ENCODE measurements at regions not wholly inside any gene's neighbourhood (a gene's known extent, or its start where the extent isn't known, plus 50 kb on each side); places are given as distances from the start of the nearest gene placed in this dataset.
"Not testable (repeated sequence)": the region's sequence is repeated elsewhere in the genome, so short reads cannot be mapped to it uniquely, and the experiment has no call there.

DNA sequence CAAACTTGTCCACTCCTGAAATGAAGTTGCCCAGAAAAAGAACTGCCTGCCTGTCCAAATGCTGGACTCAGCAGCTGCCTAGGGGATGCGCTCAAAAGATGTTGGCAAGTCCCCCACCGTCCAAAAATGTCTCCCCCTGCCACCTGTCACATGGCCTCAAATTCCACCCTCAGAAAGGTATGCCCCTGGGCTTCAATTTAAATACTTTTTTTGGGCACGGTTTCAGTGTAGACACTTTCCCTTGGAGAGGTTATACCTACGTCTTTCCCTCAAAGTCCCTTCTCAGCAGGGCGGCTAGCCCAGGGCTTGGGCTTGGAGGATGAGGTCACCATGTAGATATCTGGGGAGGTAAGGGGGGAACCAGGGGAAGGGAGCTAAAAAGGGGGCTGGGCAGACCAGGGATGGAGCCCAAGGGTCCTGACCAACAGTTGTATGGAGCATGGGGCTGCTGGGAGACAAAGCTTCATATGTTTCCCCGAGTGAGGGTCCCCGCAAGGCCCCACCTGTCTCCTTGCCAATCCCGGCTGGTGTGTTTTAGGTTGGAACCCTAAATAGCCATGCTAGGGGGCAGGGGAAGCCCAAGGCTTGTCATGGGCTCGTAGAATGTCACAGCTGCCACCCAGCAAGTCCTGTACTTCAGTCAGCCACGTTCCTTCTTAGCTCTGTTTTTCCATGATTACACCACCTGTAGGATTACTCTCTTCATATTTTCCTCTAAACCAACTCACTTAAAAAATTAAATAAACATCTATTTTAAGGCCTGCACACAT is 131.2 kb upstream of the TBX3 start:
- DNase-seq = no peak

DNA sequence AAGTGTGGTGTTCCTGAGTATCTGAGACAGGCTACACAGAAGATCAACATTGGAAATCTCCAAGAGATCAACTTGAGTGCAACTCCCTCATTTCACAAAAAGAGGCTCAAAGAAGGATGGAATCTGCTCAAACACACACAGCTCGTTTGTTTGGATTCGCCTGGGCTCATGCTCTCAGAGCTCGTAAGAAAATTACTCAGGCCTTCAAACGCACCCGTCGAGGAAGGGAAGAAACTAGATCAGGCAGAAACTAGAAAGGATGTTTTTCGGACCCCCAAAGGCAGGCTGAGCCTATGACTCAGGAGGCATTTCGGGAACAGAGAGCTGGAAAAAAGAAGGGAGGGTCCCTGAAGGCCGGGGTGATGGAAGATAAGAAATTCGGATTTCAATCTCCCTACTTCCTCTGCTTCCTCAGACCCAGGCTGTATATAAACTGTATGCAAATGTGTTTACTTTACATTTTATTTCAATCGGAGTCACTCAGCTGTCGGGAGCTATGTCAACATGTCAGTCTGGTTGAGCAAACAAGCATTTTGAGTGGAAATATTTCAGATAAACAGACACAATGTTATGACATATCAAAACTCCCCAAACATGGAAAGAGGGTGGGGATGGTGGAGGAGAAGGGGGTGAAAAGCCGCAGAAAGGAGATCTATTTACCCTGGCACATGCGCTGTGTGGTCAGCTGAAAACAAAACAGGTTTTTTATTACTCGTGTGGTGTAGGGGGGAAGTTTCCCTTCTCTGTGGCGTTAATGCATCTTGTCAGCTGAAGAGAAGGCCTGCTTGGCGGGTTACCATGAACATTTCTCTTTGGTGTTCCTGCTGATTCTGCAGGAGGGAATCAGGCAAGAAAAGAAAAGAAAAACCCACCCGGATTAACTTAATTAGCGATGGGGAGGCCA is 129.1 kb upstream of the TBX3 start:
- DNase-seq = no peak

DNA sequence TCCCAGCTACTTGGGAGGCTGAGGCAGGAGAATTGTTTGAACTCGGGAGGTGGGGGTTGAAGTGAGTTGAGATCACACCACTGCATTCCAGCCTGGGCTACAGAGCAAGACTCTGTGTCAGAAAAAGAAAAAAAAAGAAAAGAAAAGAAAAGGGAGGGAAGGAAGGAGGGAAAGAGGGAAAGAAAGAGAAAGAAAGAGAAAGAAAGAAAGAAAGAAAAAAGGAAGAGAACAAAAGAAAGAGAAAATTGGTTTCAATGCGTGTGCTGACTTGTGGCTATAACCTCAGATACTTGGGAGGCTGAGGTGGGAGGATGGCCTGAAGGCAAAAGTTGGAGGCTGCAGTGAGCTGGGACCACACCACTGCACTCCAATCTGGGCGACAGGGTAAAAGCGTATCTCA is 128.4 kb upstream of the TBX3 start:
- no peak for DNase-seq

DNA sequence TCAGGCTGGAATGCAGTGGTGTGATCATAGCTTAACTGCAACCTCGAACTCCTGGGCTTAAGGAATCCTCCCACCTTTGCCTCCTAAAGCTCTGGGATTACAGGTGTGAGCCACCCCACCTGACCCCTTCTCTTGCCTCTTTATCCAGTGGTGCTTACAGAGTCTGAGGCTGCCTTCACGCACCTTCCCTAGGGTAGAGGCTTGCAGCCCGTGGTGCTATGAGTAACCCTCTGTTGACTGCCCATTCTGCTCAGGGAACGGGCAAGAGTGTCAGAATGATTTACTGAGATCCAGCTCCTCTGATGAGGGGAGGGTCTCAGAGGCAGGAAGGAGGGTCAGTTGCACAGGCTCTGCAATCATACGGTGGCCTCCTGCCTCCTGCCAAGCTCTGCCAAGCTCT is 125.1 kb upstream of the TBX3 start:
- DNase-seq = no peak

DNA sequence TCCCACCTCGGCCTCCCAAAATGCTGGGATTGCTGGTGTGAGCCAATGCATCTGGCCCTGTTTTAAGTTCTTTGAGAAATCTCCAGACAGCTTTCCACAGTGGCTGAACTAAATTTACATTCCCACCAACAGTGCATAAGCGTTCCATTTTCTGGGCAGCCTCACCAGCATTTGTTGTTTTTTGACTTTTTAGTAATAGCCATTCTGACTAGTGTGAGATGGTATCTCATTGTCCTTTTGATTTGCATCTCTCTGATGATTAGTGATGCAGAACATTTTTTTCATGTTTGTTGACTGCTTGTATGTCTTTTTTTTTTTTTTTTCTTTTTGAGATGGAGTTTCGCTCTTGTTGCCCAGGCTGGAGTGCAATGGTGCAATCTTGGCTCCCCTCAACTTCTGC is 117.4 kb upstream of the TBX3 start:
- DNase-seq = not testable (repeated sequence)

DNA sequence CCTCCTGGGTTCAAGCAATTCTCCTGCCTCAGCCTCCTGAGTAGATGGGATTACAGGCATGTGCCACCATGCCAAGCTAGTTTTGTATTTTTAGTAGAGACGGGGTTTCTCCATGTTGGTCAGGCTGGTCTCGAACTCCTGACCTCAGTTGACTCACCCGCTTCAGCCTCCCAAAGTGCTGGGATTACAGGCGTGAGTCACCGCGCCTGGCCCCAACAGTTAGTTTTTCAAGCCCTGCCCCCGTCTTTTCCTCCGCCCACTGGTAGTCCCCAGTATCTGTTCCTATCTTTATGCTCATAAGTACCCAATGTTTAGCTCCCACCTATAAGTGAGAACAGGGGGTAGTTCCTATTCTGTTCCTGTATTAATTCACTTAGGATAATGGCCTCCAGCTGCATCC is 116.6 kb upstream of the TBX3 start:
- not testable (repeated sequence) for DNase-seq

DNA sequence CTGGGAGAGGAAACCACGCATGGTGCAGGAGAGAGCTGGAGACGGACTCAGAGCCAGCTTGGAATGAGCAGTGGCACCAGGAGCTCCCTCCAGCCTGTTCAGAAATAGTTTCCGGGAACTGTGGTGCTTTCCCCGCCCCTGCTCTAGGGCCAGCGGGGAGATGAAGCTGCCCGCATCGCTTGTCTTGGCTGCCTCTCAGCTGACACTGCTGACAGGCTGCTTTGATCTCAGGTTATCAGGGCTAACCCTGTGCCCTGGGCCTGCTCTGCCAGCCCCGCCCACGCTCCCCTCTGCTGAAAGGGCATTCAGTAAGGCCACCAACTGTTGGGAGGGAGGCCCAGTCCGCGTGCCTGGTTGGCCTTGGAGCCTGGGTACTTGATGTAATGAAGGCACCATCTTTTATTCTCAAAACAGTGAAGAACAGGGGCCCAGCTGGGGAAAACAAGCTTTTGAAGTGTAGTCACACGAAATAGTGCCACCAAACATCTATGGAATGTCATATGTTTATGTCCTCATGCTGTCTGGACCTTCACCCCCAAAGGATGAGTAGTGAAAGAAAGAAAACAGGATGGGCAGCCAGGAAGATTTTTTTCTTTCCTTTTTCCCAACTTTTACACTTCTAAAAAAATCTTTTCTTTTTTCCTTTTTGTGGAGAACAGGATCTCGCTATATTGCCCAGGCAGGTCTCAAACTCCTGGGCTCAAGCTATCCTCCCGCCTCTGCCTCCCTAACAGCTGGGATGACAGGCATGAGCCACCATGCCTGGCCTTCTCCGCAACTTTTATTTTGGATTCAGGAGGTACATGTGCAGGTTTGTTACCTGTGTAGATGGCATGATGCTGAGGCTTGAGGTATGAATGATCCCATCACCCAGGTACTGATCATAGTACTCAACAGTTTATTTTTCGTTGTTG is 115.9 kb upstream of the TBX3 start:
- no peak for DNase-seq

DNA sequence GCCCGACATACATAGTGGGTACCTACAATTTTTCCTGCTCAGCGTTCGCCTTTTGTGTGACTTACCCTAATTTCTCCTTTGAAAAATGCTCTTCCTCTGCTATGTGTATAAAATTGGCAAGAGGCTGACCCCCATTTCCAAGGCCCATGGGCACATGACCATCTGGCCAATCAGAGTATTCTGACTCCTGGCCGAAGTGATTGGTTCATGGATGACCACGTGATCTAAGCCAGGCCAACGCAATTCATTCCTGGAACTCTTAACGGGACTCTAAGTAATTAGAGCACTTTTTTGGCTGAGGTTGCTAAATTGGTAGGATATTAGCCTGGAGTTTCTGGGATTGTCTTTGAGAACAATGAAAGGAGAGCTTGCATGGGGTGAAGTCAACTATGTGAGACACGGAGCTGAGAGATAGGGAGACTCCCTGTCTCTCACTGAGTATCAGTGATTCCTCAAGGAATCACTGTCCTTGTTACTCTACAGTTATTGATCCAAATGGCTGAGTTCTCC is 110.1 kb upstream of the TBX3 start:
- DNase-seq = no peak

DNA sequence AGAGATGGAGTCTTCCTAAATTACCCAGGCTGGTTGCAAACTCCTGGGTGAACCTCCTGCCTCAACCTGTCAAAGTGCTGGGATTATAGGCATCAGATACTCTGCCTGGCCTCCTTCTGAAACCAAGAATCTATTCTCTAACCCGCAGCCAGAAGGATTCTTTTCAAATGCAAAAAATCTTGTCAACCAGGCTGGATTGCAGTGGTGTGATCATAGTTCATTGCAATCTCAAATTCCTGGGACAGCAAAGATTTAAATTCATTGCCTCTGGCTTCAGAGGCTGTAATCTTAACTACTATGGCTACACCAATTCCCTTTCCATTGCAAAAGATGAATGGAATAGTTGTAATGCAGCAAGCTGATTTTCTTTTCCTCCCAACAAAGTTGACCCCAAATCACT is 106.3 kb upstream of the TBX3 start:
- DNase-seq = no peak

DNA sequence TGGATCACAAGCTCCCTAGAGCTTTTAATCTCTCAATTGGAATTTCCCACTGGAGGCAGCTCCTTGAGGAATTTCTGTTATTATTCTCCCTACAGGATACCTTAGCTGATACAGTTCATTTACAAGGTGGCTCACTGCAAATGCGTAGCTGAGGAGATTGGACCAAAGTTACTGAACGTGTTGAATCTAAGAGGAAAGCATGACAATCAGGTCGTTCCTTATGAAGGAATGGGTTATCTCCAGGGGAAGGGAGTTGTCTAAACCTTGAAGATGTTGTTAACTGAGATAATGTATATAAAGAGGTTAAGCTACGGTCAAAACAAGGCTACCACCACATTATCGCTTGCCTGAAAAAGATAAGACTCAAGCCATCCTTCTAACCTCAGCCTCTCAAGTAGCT is 105.8 kb upstream of the TBX3 start:
- DNase-seq = no peak

DNA sequence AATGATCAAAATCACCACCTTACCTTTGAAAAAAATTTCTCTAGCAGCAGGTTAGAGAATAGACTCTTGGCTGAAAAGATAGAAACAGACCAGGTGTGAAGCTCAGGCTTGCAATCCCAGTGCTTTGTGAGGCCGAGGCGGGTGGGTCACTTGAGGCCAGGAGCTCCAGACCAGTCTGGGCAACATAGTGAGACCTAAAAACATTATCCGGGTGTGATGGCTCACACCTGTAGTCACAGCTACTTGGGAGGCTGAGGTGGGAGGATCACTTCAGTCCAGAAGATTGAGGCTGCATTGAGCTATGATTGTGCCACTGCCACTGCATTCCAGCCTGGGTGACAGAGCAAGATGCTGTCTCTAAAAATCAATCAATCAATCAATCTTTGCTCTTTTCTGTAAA is 105.3 kb upstream of the TBX3 start:
- DNase-seq = no peak

DNA sequence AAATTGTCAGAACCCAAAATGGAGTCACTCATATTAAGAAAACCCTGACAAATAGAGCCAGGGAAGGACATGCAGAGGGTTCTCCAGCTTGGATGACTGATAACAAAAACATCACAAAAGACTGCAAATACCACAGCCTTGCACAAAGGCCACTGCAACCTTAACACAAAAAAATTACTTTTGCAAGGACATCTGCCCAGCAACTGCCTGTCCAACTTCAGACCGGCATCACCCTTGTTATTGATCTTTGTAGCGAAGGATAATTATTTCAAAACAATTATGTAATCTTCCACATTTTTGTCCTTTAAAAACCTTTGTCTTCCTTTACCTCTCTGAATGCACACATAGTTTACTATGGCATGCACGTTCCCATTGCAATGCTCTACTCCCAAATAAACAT is 100.6 kb upstream of the TBX3 start:
- no peak for DNase-seq

DNA sequence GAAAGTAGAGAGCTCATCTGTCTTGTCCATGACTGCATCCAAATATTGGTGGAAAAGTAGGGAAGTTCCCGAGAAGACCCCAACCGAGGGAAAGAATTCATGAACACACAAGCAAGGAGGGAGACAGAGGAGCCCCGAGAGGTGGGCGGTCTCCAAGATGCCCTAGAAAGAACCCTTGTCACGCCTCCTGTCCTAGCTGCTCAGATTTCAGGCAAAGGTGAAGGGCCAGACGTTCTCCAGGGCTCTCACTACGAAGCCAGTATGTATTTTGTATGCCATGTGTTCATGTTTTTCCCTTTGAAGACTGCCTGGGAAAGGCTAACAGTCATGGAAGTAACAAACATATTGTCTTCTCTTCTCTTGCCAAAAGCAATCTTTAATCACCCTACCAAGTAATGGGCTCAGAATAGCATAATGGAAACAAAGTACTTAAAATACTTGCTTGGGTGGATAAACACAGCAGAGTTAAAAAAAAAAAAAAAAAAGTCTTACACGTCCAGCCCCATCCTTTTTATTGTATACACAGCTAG is 99.2 kb upstream of the TBX3 start:
- DNase-seq = no peak

DNA sequence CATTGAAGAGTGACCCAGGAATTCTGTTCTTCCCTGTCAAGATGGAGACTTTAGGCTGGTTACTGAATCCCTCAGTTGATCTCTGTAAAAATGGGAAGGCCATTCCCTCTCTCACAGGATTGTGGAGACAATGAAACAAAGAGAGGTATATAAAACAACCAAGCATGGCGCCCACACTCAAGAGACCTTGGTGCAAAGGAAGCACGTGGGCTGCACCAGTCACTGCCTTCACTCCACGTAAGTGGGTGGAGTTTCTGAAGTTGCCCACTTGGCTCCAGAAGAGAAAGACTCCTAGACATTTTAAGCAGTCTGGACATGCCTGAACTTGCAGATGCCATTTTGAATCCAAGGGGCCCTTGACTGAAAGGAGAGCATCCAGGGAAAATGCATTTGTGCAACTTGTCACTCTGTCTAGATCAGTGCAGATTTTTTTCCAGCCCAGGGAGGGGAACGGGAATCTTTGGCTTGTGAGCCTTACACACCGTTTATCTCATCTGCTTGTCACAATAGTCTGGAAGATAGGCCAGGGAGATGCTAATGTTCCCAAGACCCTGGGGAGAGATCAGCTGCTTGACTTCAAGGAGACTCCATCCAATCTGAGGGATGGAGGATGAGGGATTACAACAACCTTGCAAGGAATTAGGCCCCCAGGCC is 96.9 kb upstream of the TBX3 start:
- no peak for DNase-seq

DNA sequence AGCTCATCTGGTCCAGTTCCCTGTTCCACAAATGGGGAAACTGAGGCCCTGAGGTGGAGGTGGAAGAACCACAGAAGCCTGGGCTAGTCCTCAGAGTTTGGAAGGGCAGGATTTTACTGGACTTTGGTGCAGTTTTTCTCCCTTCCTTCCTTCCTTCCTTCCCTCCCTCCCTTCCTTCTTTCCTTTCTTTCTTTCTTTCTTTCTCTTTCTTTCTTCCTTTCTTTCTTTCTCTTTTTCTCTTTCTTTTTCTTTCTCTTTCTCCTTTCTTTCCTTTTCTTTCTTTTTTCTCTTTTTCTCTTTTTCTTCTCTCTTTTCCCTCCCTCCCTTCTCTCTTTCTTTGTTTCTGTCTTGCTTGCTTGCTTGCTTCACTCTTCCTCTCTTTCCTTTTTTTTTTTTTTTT is 95.7 kb upstream of the TBX3 start:
- no peak for DNase-seq

DNA sequence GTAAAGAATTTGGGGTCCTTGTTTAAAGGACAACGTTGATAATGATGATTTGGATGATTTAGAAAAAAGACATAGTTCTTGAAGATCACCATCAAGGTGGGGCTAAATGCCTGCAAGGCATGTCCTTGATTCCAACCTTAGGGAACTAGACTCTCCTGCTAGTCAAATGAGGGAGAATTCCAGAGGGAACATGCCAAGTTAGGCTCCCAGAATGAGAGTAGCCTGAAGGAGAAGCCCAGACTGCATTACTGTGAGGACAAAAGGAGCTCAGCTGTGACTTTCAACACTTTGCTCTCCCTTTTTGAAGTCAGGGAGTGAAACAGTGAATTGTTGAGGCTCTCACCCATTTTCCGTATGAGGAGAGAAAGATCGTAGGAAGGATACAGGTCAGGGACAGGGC is 95.2 kb upstream of the TBX3 start:
- DNase-seq = no peak

DNA sequence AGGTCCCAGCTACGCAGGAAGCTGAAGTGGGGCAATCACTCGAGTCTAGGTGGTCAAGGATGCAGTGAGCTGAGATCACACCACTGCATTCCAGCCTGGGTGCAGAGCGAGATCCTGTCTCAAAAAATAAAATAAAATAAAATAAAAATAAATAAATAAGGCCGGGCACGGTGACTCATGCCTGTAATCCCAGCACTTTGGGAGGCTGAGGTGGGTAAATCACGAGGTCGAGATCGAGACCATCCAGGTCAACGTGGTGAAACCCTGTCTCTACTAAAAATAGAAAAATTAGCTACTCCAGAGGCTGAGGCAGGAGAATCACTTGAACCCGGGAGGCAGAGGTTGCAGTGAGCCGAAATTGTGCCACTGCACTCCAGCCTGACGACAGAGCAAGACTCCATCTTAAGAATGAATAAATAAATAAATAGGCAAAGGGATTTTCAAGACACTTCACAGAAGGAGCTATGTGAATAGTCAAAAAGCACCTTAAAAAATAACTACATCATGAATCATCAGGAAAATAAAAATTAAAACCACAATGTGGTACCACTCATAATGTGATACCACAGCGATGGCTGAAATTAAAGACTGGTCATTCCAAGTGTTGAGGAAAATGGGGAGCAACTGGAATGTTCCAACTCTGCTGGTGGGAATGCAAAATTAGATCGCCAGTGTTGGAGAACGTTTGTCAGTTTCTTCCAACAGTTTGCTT is 92.9 kb upstream of the TBX3 start:
- no peak for DNase-seq

DNA sequence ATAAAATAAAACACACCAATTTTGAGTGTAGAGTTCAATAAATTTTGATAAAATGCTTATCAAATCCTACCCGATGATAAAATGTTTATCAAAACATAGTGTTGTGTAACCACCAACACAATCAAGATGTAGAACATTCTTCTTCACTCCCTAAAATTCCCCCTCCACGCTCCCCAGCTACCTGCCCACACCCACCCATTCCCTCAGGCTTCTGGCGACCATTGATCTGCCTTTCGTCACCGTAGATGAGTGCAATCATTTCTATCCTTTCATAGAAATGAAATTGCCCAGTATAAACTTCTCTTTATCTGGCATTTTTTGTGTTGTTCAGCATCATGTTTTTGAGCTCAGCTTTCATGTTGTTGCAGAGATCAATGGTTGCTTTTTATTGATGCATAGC is 90.7 kb upstream of the TBX3 start:
- no peak for DNase-seq

DNA sequence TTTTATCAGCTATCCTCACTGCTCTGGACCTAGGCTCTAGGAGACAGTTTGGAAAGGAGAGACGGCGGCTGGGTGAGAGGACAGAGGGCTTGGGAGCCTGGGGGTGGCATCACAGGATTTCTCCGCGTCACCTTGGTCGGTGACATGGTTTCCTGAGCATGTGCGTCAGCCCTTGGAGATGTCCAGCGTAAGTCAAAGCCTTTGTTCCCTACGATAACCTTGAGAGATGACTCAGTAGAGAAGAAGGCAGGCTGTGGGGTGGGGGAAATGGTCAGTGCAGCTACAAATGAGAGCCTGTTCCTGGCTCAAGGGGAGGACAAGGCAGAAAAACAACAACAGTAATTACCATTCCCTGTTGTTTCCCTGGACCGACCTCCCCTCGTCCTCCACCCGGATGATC is 90.2 kb upstream of the TBX3 start:
- no peak for DNase-seq

DNA sequence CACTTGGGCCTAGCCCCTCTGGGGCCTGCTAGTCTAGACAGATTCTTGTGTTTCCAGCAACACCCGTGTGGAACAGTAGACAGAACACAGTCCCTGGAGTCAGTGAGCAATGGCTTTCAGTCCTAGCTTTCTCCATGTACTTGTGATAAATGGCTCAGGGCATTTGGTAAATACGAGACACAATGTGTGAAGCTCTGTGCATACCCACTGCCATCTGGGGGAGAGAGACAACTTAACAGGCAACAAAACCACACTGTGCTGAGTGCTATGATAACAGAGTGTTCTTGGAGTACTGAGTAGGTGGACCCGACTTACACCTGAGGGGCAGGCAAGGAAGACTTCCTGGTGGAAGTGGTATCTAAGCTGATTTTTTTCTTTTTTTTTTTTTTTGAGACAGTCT is 86.3 kb upstream of the TBX3 start:
- no peak for DNase-seq

DNA sequence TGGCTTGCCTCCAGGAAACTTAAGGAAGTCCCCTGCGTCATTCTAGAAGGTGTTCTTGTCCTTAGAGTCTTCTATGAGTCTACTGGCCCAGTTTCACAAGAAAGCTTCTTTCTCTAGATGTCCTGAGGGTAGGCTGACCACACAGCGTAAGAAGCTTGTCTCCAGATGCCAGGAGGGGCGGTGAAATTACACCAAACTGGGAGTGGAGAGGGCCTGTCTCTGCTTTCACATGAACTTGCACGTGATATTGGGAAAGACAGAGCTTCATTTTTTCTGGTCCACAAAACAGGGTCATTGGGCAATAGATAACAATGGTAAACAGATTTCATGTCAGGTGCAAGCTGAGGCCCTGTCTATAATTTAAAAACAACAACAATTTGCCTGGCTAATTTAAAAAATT is 85.7 kb upstream of the TBX3 start:
- no peak for DNase-seq

Measured in NCI-H2107 (cell line).